SIG-M5 treated with dmso at 0.1 percent for 504 hours (cell line): ENCODE measurements at regions not wholly inside any gene's neighbourhood (a gene's known extent, or its start where the extent isn't known, plus 50 kb on each side); places are given as distances from the start of the nearest gene placed in this dataset.

Source experiments
- DNase-seq: peaks from one replicate; lab custom pipeline; 2025; ENCODE audit not compliant: unreplicated experiment; lab: John Stamatoyannopoulos, UW

- no peak for DNase-seq
Observed at GRCh38 chr2:71826826-71827523, 320.7 kb downstream of the CYP26B1 start.

- DNase-seq: no peak
Observed at GRCh38 chr2:71826299-71826698, 321.4 kb downstream of the CYP26B1 start.

GRCh38 chr2:71824436-71824835 lies 323.2 kb downstream of the CYP26B1 start:
- DNase-seq: no peak

- no peak for DNase-seq
Observed at GRCh38 chr2:71823526-71823925, 324.1 kb downstream of the CYP26B1 start.

- no peak for DNase-seq
Observed at GRCh38 chr2:71822463-71822862, 325.2 kb downstream of the CYP26B1 start.

- no peak for DNase-seq
Observed at GRCh38 chr2:71821856-71822255, 325.8 kb downstream of the CYP26B1 start.

- DNase-seq: no peak
Observed at GRCh38 chr2:71816815-71817214, 330.8 kb downstream of the CYP26B1 start.

- DNase-seq: no peak
Observed at GRCh38 chr2:71815701-71816474, 331.8 kb downstream of the CYP26B1 start.

GRCh38 chr2:71814885-71815284 lies 332.8 kb downstream of the CYP26B1 start:
- no peak for DNase-seq

- DNase-seq: no peak
Observed at GRCh38 chr2:71813807-71814470, 333.7 kb downstream of the CYP26B1 start.

- DNase-seq: no peak
Observed at GRCh38 chr2:71813315-71813714, 334.3 kb downstream of the CYP26B1 start.

GRCh38 chr2:71812736-71813135 lies 334.9 kb downstream of the CYP26B1 start:
- no peak for DNase-seq

GRCh38 chr2:71811726-71812125 lies 335.9 kb downstream of the CYP26B1 start:
- no peak for DNase-seq

- DNase-seq: no peak
Observed at GRCh38 chr2:71811157-71811556, 336.5 kb downstream of the CYP26B1 start.

GRCh38 chr2:71807581-71808451 lies 339.8 kb downstream of the CYP26B1 start:
- no peak for DNase-seq

GRCh38 chr2:71806432-71806831 lies 341.2 kb downstream of the CYP26B1 start:
- no peak for DNase-seq

GRCh38 chr2:71804281-71804751 lies 343.3 kb downstream of the CYP26B1 start:
- DNase-seq: no peak

- no peak for DNase-seq
Observed at GRCh38 chr2:71803398-71803797, 344.3 kb downstream of the CYP26B1 start.

GRCh38 chr2:71802556-71802955 lies 345.1 kb downstream of the CYP26B1 start:
- DNase-seq: no peak

- DNase-seq: peak; percentile 10
Observed at GRCh38 chr2:71801969-71802368, 345.7 kb downstream of the CYP26B1 start.

- DNase-seq: no peak
Observed at GRCh38 chr2:71801556-71801955, 346.1 kb downstream of the CYP26B1 start.
